Activated CD8-positive, alpha-beta memory T cell treated with anti-CD3 and anti-CD28 coated beads, Interleukin-2, amount 50 U/mL, for 4 hours (primary cell): ENCODE measurements at regions not wholly inside any gene's neighbourhood (a gene's known extent, or its start where the extent isn't known, plus 50 kb on each side); places are given as distances from the start of the nearest gene placed in this dataset.

ENCODE experiments used
- DNase-seq: peaks from one replicate; pipeline ENCODE4 v3.0.0-alpha.2; 2020

GRCh38 chr1:219120624-219121544 lies 52.8 kb upstream of the LYPLAL1 start:
- no peak for DNase-seq

- no peak for DNase-seq
Observed at GRCh38 chr1:219121679-219122078, 52.0 kb upstream of the LYPLAL1 start.

GRCh38 chr1:219123036-219123435 lies 50.6 kb upstream of the LYPLAL1 start:
- DNase-seq = no peak
